ENCODE measurements at regions not wholly inside any gene's neighbourhood (a gene's known extent, or its start where the extent isn't known, plus 50 kb on each side); places are given as distances from the start of the nearest gene placed in this dataset.

- no peak for DNase-seq (ENCODE audit: low read depth)
These were observed 293.3 kb downstream of the METTL15 start for GRCh38 chr11:28401446-28401845.

GRCh38 chr11:28400331-28401100 lies 292.3 kb downstream of the METTL15 start:
- DNase-seq (ENCODE audit: low read depth): no peak

- DNase-seq (ENCODE audit: low read depth): no peak
These were observed 285.2 kb downstream of the METTL15 start for GRCh38 chr11:28393348-28393747.

- DNase-seq (ENCODE audit: low read depth): no peak
These were observed 276.2 kb downstream of the METTL15 start for GRCh38 chr11:28384418-28384817.

- DNase-seq (ENCODE audit: low read depth): no peak
These were observed 275.3 kb downstream of the METTL15 start for GRCh38 chr11:28383456-28383855.

All from forelimb muscle (tissue), 1 donor.